GM19455 (cell line): ENCODE measurements at regions not wholly inside any gene's neighbourhood (a gene's known extent, or its start where the extent isn't known, plus 50 kb on each side); places are given as distances from the start of the nearest gene placed in this dataset.

ENCODE experiments used
- ATAC-seq: cut with Tn5 transposase; IDR thresholded peaks from one replicate; pipeline ENCODE4 v1.9.1; 2021; ENCODE audit not compliant: unreplicated experiment

- ATAC-seq: no peak
Measured at GRCh38 chr5:56692359-56693219, 122.8 kb upstream of the MAP3K1 start.

GRCh38 chr5:56688402-56688801 lies 126.9 kb upstream of the MAP3K1 start:
- ATAC-seq: no peak

- ATAC-seq: peak; percentile 81
Measured at GRCh38 chr5:56686337-56687195, 128.8 kb upstream of the MAP3K1 start.

GRCh38 chr5:56685503-56686217 lies 129.7 kb upstream of the MAP3K1 start:
- ATAC-seq: peak; percentile 5

- ATAC-seq: no peak
Measured at GRCh38 chr5:56684159-56684558, 131.2 kb upstream of the MAP3K1 start.

GRCh38 chr5:56683733-56684132 lies 131.6 kb upstream of the MAP3K1 start:
- no peak for ATAC-seq

GRCh38 chr5:56683281-56683680 lies 132.1 kb upstream of the MAP3K1 start:
- ATAC-seq: no peak

GRCh38 chr5:56681346-56681745 lies 134.0 kb upstream of the MAP3K1 start:
- ATAC-seq: no peak

GRCh38 chr5:56680731-56681130 lies 134.6 kb upstream of the MAP3K1 start:
- no peak for ATAC-seq

- no peak for ATAC-seq
Measured at GRCh38 chr5:56677690-56678305, 137.6 kb upstream of the MAP3K1 start.

- no peak for ATAC-seq
Measured at GRCh38 chr5:56676091-56676768, 139.1 kb upstream of the MAP3K1 start.

GRCh38 chr5:56674441-56674840 lies 140.9 kb upstream of the MAP3K1 start:
- ATAC-seq: no peak

GRCh38 chr5:56673171-56673570 lies 142.2 kb upstream of the MAP3K1 start:
- no peak for ATAC-seq

GRCh38 chr5:56671571-56671970 lies 143.8 kb upstream of the MAP3K1 start:
- no peak for ATAC-seq

- ATAC-seq: no peak
Measured at GRCh38 chr5:56670916-56671315, 144.4 kb upstream of the MAP3K1 start.

- ATAC-seq: peak; percentile 99
Measured at GRCh38 chr5:56669534-56670483, 145.5 kb upstream of the MAP3K1 start.

GRCh38 chr5:56668996-56669395 lies 146.4 kb upstream of the MAP3K1 start:
- no peak for ATAC-seq

- ATAC-seq: no peak
Measured at GRCh38 chr5:56667692-56668091, 147.7 kb upstream of the MAP3K1 start.

GRCh38 chr5:56666901-56667300 lies 148.4 kb upstream of the MAP3K1 start:
- no peak for ATAC-seq
